ENCODE measurements at regions not wholly inside any gene's neighbourhood (a gene's known extent, or its start where the extent isn't known, plus 50 kb on each side); places are given as distances from the start of the nearest gene placed in this dataset.

DNA sequence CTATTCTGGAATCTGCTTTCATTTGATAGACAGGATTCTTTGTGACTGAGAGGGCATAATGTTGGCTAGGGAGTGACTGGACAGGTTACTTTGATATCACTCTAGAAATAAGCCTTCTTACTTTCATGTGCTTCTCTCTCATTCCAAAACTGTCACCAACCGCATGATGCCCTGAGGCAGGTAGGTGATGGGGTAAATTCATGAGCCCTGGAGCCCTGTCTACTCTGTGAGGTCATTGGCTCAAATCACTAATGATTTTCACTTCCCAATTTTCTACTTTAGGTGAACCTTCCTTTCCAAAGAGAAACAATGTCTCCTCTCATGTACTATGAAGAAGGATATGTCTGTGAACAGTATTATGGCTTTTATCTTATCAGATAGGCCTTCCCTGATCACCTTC is 596.7 kb downstream of the TUSC7 start:
- intact Hi-C loops (cut with DNase I) = no loop called here
- TF ChIP-seq, protein P1, sequence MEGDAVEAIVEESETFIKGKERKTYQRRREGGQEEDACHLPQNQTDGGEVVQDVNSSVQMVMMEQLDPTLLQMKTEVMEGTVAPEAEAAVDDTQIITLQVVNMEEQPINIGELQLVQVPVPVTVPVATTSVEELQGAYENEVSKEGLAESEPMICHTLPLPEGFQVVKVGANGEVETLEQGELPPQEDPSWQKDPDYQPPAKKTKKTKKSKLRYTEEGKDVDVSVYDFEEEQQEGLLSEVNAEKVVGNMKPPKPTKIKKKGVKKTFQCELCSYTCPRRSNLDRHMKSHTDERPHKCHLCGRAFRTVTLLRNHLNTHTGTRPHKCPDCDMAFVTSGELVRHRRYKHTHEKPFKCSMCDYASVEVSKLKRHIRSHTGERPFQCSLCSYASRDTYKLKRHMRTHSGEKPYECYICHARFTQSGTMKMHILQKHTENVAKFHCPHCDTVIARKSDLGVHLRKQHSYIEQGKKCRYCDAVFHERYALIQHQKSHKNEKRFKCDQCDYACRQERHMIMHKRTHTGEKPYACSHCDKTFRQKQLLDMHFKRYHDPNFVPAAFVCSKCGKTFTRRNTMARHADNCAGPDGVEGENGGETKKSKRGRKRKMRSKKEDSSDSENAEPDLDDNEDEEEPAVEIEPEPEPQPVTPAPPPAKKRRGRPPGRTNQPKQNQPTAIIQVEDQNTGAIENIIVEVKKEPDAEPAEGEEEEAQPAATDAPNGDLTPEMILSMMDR (IDR thresholded peaks at IDR 0.05) = no peak
- DNase-seq = no peak
- H3K4me1 ChIP-seq = no peaks in the 10 kb centered on the region
- no peak overlapping the region for H3K9ac ChIP-seq (ENCODE audit: low read depth in 2 of 2, low read length in 2 of 2)
- H3K36me3 ChIP-seq = no peaks in the 10 kb centered on the region
- H3K4me3 ChIP-seq = no peak overlapping the region
- H3K27ac ChIP-seq = no peak overlapping the region
- H3K27me3 ChIP-seq = no peaks in the 10 kb centered on the region
- H3K9me3 ChIP-seq = no peaks in the 10 kb centered on the region

DNA sequence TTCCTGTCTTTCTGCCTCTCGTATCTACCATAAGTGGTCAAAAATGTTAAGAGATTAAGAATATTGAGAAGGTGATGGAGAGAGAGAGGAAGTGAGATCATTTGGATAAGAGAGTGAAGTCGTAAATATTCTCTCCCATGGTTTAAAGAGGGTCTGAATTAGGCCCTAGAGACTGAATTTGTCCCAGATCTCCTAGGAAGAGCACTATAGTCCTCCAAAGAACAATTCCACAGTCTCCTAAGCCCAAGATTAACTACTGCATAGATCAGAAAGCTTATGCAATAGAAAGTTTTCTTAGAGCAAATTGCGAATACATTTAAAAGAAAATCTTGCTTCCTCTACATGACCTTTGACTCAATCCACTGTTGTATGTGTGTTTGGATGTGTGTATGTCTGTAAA is 598.8 kb downstream of the TUSC7 start:
- TF ChIP-seq, protein P1 (IDR thresholded peaks at IDR 0.05) = no peak
- Histone ChIP-seq H3K9me3 (no peaks in the 10 kb centered on the region), H3K27me3 (no peaks in the 10 kb centered on the region), H3K27ac (no peak overlapping the region), H3K4me1 (no peaks in the 10 kb centered on the region), H3K4me3 (no peak overlapping the region), H3K9ac (ENCODE audit: low read depth in 2 of 2, low read length in 2 of 2) (no peak overlapping the region), H3K36me3 (no peaks in the 10 kb centered on the region)
- intact Hi-C loops (cut with DNase I) = no loop called here
- no peak for DNase-seq

DNA sequence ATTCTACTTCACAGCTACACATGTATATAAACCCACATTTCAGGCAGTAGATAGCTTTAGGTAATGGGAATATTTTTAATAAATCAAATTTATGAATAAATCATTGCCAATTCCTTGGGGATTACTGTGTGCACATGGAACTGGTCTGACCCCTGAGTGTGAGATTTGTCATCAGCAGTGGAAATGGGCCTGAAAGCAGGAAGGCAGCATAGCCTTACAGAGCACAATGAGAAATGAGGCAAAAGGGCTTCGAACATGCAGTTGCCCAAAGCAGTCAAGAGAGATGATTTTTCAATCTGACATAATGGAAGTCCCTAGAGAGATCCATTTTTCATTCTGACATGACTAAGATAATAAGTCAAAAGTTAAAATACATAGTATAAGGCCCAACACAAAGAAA is 599.2 kb downstream of the TUSC7 start:
- no peak for DNase-seq
- Histone ChIP-seq H3K9me3 (no peaks in the 10 kb centered on the region), H3K27ac (no peak overlapping the region), H3K4me1 (no peaks in the 10 kb centered on the region), H3K27me3 (no peaks in the 10 kb centered on the region), H3K36me3 (no peaks in the 10 kb centered on the region), H3K9ac (ENCODE audit: low read depth in 2 of 2, low read length in 2 of 2) (no peak overlapping the region), H3K4me3 (no peak overlapping the region)
- intact Hi-C loops (cut with DNase I) = no loop called here
- TF ChIP-seq, protein P1 (IDR thresholded peaks at IDR 0.05) = no peak

DNA sequence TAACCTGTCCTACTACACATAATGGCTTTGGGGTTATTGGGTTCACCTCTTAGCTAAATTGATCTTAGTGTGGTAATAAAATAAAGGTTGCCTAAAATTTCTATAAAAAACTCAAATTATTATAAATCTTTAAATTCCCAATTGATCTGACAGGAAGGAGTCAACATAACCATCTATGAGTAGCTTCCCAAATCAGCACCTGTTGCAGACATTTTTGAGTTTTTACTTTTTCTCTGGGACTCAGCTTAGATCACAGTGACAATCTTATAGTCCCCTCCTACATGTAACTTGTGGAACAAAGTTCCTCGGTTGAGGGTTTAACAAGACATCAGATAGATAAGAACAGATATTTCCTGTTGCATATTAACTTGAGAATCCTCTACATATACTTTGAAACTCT is 601.0 kb downstream of the TUSC7 start:
- Histone ChIP-seq H3K36me3 (no peaks in the 10 kb centered on the region), H3K4me1 (no peaks in the 10 kb centered on the region), H3K27ac (no peak overlapping the region), H3K27me3 (no peaks in the 10 kb centered on the region), H3K9me3 (no peaks in the 10 kb centered on the region), H3K4me3 (no peak overlapping the region), H3K9ac (ENCODE audit: low read depth in 2 of 2, low read length in 2 of 2) (no peak overlapping the region)
- TF ChIP-seq, protein P1 (IDR thresholded peaks at IDR 0.05) = no peak
- no peak for DNase-seq
- intact Hi-C loops (cut with DNase I) = no loop called here

DNA sequence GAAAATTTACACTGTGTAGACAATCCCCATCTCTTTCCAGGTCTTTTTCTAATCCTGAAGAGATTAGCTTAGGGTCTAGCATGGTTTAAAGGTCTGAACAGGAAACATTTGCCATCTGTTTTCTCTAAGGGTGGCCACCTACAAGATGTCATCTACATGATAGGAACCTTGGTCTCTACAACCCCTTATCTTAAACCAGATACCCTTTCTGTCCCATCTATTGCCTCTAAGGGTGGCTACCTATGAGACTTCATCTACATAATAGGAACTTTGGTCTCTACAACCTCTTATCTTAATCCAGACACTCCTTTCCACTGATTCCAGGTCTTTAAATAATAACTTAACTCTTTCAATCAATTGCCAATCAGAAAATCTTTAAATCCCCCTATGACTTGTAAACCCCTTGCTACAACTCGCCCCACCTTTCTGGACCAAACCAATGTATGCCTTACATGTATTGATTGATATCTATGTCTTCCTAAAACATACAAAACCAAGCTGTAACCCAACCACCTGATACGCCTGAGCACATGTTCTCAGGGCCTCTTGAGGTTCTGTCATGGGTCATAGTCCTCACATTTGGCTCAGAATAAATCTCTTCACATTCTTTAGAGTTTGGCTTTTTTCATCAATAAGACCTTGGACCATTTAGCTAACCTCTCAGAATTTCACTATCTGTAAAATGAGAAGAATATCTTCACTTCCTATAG is 605.0 kb downstream of the TUSC7 start:
- H3K36me3 ChIP-seq = no peaks in the 10 kb centered on the region
- H3K27ac ChIP-seq = no peak overlapping the region
- H3K4me1 ChIP-seq = no peaks in the 10 kb centered on the region
- intact Hi-C loops (cut with DNase I) = no loop called here
- H3K4me3 ChIP-seq = no peak overlapping the region
- no peak for DNase-seq
- TF ChIP-seq, protein P1 (IDR thresholded peaks at IDR 0.05) = no peak
- H3K9me3 ChIP-seq = no peaks in the 10 kb centered on the region
- H3K27me3 ChIP-seq = no peaks in the 10 kb centered on the region
- no peak overlapping the region for H3K9ac ChIP-seq (ENCODE audit: low read depth in 2 of 2, low read length in 2 of 2)

All from colonic mucosa (tissue), 4 donors.